ENCODE measurements at regions not wholly inside any gene's neighbourhood (a gene's known extent, or its start where the extent isn't known, plus 50 kb on each side); places are given as distances from the start of the nearest gene placed in this dataset.
"Not testable (repeated sequence)": the region's sequence is repeated elsewhere in the genome, so short reads cannot be mapped to it uniquely, and the experiment has no call there.

DNA sequence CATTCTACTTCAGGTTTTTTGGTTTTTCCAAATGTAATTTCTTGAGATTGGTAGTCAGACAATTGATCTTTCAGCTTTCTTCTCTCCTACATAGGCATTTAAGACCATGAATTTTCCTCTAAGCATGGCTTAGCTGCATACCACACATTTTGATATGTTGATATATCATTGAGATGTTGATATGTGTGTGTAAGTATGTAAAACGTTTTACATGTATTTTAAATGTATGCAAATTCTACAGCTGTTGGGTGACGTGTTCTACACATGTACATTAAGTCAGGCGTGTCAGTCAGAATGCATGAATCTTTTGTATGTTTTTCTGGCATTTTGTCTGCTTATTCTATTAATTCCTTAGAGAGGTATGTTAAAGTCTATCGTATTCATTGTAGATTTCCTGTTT lies 228.2 kb downstream of the CDH26 start:
- Mint-ChIP-seq H3K9me3 (peaks cover 33% of the 10 kb centered on the region), H3K27ac (no peak overlapping the region), H3K27me3 (ENCODE audit: low read depth, poor library complexity) (peaks cover 21% of the 10 kb centered on the region), H3K4me1 (no peaks in the 10 kb centered on the region), H3K36me3 (ENCODE audit: low read depth) (no peaks in the 10 kb centered on the region), H3K4me3 (no peak overlapping the region)
- TF ChIP-seq, protein P1, sequence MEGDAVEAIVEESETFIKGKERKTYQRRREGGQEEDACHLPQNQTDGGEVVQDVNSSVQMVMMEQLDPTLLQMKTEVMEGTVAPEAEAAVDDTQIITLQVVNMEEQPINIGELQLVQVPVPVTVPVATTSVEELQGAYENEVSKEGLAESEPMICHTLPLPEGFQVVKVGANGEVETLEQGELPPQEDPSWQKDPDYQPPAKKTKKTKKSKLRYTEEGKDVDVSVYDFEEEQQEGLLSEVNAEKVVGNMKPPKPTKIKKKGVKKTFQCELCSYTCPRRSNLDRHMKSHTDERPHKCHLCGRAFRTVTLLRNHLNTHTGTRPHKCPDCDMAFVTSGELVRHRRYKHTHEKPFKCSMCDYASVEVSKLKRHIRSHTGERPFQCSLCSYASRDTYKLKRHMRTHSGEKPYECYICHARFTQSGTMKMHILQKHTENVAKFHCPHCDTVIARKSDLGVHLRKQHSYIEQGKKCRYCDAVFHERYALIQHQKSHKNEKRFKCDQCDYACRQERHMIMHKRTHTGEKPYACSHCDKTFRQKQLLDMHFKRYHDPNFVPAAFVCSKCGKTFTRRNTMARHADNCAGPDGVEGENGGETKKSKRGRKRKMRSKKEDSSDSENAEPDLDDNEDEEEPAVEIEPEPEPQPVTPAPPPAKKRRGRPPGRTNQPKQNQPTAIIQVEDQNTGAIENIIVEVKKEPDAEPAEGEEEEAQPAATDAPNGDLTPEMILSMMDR (IDR thresholded peaks at IDR 0.05) = no peak
- DNase-seq = no peak

DNA sequence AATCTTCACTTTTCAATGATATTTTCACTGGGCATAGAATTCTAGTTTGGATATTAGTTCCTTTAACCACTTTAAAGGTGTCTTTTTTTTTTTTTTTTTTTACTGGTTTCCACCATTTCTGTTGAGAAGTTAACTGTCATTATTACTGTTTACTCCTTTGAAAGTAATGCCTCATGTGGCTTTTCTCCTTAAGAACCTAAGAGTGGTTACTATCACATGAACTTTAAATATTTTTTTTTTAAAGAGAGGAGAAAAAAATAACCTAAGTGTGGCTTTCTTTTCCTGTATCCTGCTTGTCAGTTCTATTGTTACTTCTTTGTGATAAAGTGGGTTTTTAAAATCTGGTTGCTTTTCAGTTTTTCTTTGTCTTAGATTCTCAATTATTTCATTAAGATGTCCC lies 229.5 kb downstream of the CDH26 start:
- Mint-ChIP-seq H3K36me3 (ENCODE audit: low read depth) (no peaks in the 10 kb centered on the region), H3K27me3 (ENCODE audit: low read depth, poor library complexity) (peaks cover 19% of the 10 kb centered on the region), H3K9me3 (peaks cover 27% of the 10 kb centered on the region), H3K4me1 (no peaks in the 10 kb centered on the region), H3K27ac (no peak overlapping the region), H3K4me3 (no peak overlapping the region)
- no peak for DNase-seq
- TF ChIP-seq, protein P1 (IDR thresholded peaks at IDR 0.05) = no peak

DNA sequence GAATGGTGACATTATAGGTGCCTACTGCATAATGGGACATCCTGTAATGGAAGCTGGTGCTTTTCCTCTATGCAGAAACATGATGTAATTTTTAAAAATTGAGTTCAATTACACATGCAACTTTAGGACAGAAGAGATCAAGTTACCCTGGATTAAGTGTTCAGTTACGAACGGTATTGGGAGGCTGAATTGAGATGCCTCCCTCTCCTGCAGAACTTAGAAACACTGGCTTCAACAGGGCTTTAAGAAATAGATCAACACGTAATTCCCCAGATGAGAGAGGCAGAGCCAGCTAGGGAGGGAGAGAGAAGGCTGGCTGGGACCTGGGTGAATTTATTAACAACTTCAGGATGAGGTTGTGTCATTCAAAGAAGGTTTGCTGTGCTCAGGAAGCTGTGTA lies 232.8 kb downstream of the CDH26 start:
- TF ChIP-seq, protein P1 (IDR thresholded peaks at IDR 0.05) = no peak
- H3K27ac Mint-ChIP-seq = no peak overlapping the region
- H3K36me3 Mint-ChIP-seq (ENCODE audit: low read depth) = no peaks in the 10 kb centered on the region
- no peak for DNase-seq
- peaks cover 24% of the 10 kb centered on the region for H3K9me3 Mint-ChIP-seq
- no peak overlapping the region for H3K4me3 Mint-ChIP-seq
- H3K27me3 Mint-ChIP-seq (ENCODE audit: low read depth, poor library complexity) = peaks cover 25% of the 10 kb centered on the region
- H3K4me1 Mint-ChIP-seq = no peaks in the 10 kb centered on the region

DNA sequence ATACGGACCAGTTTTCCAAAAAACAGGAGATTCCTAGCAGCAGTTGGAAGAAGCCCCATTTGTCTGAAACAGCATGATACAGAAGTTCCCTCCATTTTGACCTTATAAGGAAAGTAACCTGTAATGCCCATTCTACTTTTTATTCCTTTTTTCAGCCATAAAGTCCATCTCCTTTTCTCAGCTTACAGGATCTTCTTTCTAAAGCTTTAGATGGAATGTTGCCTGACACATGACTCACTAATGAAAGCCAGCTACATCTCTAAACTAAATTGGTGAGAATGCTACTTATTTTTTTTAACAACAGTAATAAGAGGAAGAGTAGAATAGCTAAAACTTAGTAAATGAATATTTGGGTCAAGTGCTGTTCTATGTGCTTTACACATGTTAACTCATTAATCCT lies 234.1 kb downstream of the CDH26 start:
- DNase-seq = no peak
- Mint-ChIP-seq H3K36me3 (ENCODE audit: low read depth) (no peaks in the 10 kb centered on the region), H3K4me3 (no peak overlapping the region), H3K27me3 (ENCODE audit: low read depth, poor library complexity) (peaks cover 25% of the 10 kb centered on the region), H3K9me3 (peaks cover 29% of the 10 kb centered on the region), H3K4me1 (no peaks in the 10 kb centered on the region), H3K27ac (no peak overlapping the region)
- TF ChIP-seq, protein P1 (IDR thresholded peaks at IDR 0.05) = no peak

DNA sequence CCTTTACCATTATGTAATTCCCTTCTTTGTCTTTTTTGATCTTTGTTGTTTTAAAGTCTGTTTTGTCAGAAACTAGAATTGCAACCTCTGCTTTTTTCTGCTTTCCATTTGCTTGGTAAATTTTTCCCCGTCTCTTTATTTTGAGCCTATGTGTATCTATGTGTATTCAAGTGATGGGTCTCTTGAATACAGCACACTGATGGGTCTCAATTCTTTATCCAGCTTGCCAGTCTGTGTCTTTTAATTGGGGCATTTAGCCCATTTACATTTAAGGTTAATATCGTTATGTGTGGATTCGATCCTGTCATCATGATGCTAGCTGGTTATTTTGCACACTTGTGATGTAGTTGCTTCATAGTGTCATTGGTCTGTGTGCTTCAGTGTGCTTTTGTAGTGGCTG lies 240.9 kb downstream of the CDH26 start:
- DNase-seq; H3K36me3 Mint-ChIP-seq (ENCODE audit: low read depth); H3K27ac Mint-ChIP-seq; H3K4me1 Mint-ChIP-seq; H3K4me3 Mint-ChIP-seq: not testable (repeated sequence)
- Mint-ChIP-seq H3K9me3 (peaks cover 46% of the 10 kb centered on the region), H3K27me3 (ENCODE audit: low read depth, poor library complexity) (peaks cover 26% of the 10 kb centered on the region)

DNA sequence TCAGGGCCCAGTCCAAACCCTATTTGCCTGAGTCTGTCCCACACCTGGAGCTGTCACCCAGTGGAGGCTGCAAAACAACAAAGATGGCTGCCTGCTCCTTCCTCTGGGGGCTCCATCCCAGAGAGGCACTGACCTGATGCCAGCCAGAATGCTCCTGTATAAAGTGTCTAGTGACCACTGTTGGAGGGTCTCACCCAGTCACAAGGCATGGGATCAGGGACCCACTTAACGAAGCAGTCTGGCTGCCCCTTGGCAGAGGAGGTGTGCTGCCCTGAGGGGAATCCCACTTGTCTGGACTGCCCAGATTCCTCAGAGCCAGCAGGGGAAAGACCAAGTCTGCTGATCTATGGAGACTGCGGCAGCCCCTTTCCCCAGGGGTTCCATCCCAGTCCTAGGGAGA lies 241.6 kb downstream of the CDH26 start:
- Mint-ChIP-seq H3K9me3 (peaks cover 46% of the 10 kb centered on the region), H3K27me3 (ENCODE audit: low read depth, poor library complexity) (peaks cover 29% of the 10 kb centered on the region), H3K4me1 (no peaks in the 10 kb centered on the region), H3K4me3 (no peak overlapping the region), H3K27ac (no peak overlapping the region), H3K36me3 (ENCODE audit: low read depth) (no peaks in the 10 kb centered on the region)
- no peak for DNase-seq
- TF ChIP-seq, protein P1 (IDR thresholded peaks at IDR 0.05) = no peak
